NCI-H2029 (cell line): ENCODE measurements at regions not wholly inside any gene's neighbourhood (a gene's known extent, or its start where the extent isn't known, plus 50 kb on each side); places are given as distances from the start of the nearest gene placed in this dataset.
"Not testable (repeated sequence)": the region's sequence is repeated elsewhere in the genome, so short reads cannot be mapped to it uniquely, and the experiment has no call there.

Experiments used
- DNase-seq: peaks from one replicate; lab custom pipeline; 2025; lab: John Stamatoyannopoulos, UW

- DNase-seq = no peak
These were observed 481.8 kb upstream of the MEIS1 start for GRCh38 chr2:65952966-65953761.

- DNase-seq = no peak
These were observed 490.7 kb upstream of the MEIS1 start for GRCh38 chr2:65944213-65944612.

GRCh38 chr2:65943099-65943786, 491.7 kb upstream of the MEIS1 start:
- DNase-seq = no peak

- DNase-seq = no peak
These were observed 494.1 kb upstream of the MEIS1 start for GRCh38 chr2:65940856-65941255.

GRCh38 chr2:65939687-65940086, 495.2 kb upstream of the MEIS1 start:
- no peak for DNase-seq

- no peak for DNase-seq
These were observed 497.4 kb upstream of the MEIS1 start for GRCh38 chr2:65937379-65938160.

- no peak for DNase-seq
These were observed 499.8 kb upstream of the MEIS1 start for GRCh38 chr2:65934992-65935629.

- no peak for DNase-seq
These were observed 500.2 kb upstream of the SPRED2 start for GRCh38 chr2:65932571-65932970.

GRCh38 chr2:65931056-65931455, 498.7 kb upstream of the SPRED2 start:
- DNase-seq = no peak

- no peak for DNase-seq
These were observed 497.9 kb upstream of the SPRED2 start for GRCh38 chr2:65930259-65930658.

- not testable (repeated sequence) for DNase-seq
These were observed 497.3 kb upstream of the SPRED2 start for GRCh38 chr2:65929664-65930063.

- no peak for DNase-seq
These were observed 490.4 kb upstream of the SPRED2 start for GRCh38 chr2:65922794-65923193.

- no peak for DNase-seq
These were observed 489.6 kb upstream of the SPRED2 start for GRCh38 chr2:65922030-65922429.

GRCh38 chr2:65921116-65921515, 488.7 kb upstream of the SPRED2 start:
- DNase-seq = no peak

- no peak for DNase-seq
These were observed 488.3 kb upstream of the SPRED2 start for GRCh38 chr2:65920659-65921058.

GRCh38 chr2:65919550-65920188, 487.3 kb upstream of the SPRED2 start:
- no peak for DNase-seq

GRCh38 chr2:65918760-65919187, 486.4 kb upstream of the SPRED2 start:
- DNase-seq = no peak

- DNase-seq = no peak
These were observed 485.6 kb upstream of the SPRED2 start for GRCh38 chr2:65917986-65918385.

- DNase-seq = no peak
These were observed 484.4 kb upstream of the SPRED2 start for GRCh38 chr2:65916785-65917295.

GRCh38 chr2:65916177-65916576, 483.8 kb upstream of the SPRED2 start:
- DNase-seq = no peak

- DNase-seq = no peak
These were observed 482.9 kb upstream of the SPRED2 start for GRCh38 chr2:65915273-65915672.
